ENCODE measurements at regions not wholly inside any gene's neighbourhood (a gene's known extent, or its start where the extent isn't known, plus 50 kb on each side); places are given as distances from the start of the nearest gene placed in this dataset.

- Mint-ChIP-seq H3K4me1 (no peaks in the 10 kb centered on the region), H3K4me3 (no peak overlapping the region), H3K36me3 (ENCODE audit: low read depth) (no peaks in the 10 kb centered on the region), H3K27ac (no peak overlapping the region), H3K27me3 (peaks cover 6% of the 10 kb centered on the region), H3K9me3 (ENCODE audit: low read depth) (no peaks in the 10 kb centered on the region)
- CTCF ChIA-PET: no interaction called here
- POLR2A ChIA-PET: no interaction called here
- intact Hi-C loops (cut with DNase I, micrococcal nuclease): no loop called here
- DNase-seq (no peak), ATAC-seq (no peak)
Measured at GRCh38 chr13:97700306-97700848, 253.1 kb upstream of the IPO5 start.

GRCh38 chr13:97702614-97703013, 250.9 kb upstream of the IPO5 start:
- no peaks in the 10 kb centered on the region for H3K4me1 Mint-ChIP-seq
- DNase-seq (no peak), ATAC-seq (no peak)
- H3K36me3 Mint-ChIP-seq (ENCODE audit: low read depth): no peaks in the 10 kb centered on the region
- H3K27me3 Mint-ChIP-seq: peaks cover 4% of the 10 kb centered on the region
- POLR2A ChIA-PET: no interaction called here
- H3K9me3 Mint-ChIP-seq (ENCODE audit: low read depth): no peaks in the 10 kb centered on the region
- H3K27ac Mint-ChIP-seq: no peak overlapping the region
- H3K4me3 Mint-ChIP-seq: no peak overlapping the region
- intact Hi-C loops (cut with DNase I, micrococcal nuclease): no loop called here
- CTCF ChIA-PET: no interaction called here

DNA sequence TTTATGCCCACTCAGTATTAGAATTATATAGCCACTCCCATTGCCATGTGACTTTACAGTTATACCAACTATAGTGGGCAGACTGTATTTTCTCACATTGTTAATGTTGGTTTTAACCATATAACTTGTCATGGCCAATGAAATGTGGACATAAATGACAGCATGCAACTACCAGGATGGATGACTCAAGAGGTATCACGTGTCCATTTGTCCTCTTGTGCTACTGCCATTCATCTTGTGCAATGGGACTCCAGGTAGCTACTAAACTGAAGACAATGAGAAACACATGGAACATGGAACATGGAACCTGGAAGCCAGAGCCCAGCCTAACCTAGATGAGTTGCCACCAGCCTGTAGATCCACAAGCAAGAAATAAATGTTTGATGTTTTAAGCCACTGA, 242.7 kb upstream of the IPO5 start:
- peaks cover 2% of the 10 kb centered on the region for H3K27me3 Mint-ChIP-seq
- CTCF ChIA-PET: no interaction called here
- POLR2A ChIA-PET: interaction anchor here (0.6 kb wide), 1 partner anchor 8 kb away, joined by 3 read pairs; no protein-coding TSS in a partner anchor
- H3K9me3 Mint-ChIP-seq (ENCODE audit: low read depth): peaks cover 7% of the 10 kb centered on the region
- no peak overlapping the region for H3K4me3 Mint-ChIP-seq
- no peak for DNase-seq
- H3K27ac Mint-ChIP-seq: no peak overlapping the region
- no peaks in the 10 kb centered on the region for H3K4me1 Mint-ChIP-seq
- no peaks in the 10 kb centered on the region for H3K36me3 Mint-ChIP-seq (ENCODE audit: low read depth)
- no peak for ATAC-seq
- intact Hi-C loops (cut with DNase I, micrococcal nuclease): no loop called here

GRCh38 chr13:97712770-97713169, 240.7 kb upstream of the IPO5 start:
- H3K4me1 Mint-ChIP-seq: no peaks in the 10 kb centered on the region
- peaks cover 7% of the 10 kb centered on the region for H3K9me3 Mint-ChIP-seq (ENCODE audit: low read depth)
- peaks cover 2% of the 10 kb centered on the region for H3K27me3 Mint-ChIP-seq
- CTCF ChIA-PET: no interaction called here
- POLR2A ChIA-PET: no interaction called here
- intact Hi-C loops (cut with DNase I, micrococcal nuclease): no loop called here
- DNase-seq: no peak
- no peak overlapping the region for H3K4me3 Mint-ChIP-seq
- no peaks in the 10 kb centered on the region for H3K36me3 Mint-ChIP-seq (ENCODE audit: low read depth)
- H3K27ac Mint-ChIP-seq: no peak overlapping the region
- no peak for ATAC-seq

DNA sequence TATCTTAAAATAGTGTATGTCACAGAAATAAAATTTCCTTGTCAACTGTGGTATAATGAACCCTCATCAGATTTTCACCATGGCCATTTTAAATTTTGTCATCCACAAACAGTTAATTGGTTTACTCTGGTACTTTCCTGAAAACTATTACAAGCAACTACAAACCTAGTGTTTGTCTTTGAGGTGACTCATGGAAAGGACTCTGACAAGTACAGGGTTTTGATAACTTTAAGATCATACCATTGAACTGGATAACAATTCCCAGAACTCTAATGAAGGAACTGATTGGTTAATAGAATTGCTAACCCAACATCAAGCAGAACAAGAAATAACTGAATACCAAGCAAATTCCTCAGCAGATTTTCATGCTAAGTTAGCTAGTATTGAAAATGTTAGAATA, 237.7 kb upstream of the IPO5 start:
- H3K4me1 Mint-ChIP-seq: no peaks in the 10 kb centered on the region
- no peak for ATAC-seq
- intact Hi-C loops (cut with DNase I, micrococcal nuclease): no loop called here
- DNase-seq: no peak
- CTCF ChIA-PET: no interaction called here
- peaks cover 7% of the 10 kb centered on the region for H3K9me3 Mint-ChIP-seq (ENCODE audit: low read depth)
- no peak overlapping the region for H3K27ac Mint-ChIP-seq
- H3K27me3 Mint-ChIP-seq: peaks cover 5% of the 10 kb centered on the region
- no peaks in the 10 kb centered on the region for H3K36me3 Mint-ChIP-seq (ENCODE audit: low read depth)
- H3K4me3 Mint-ChIP-seq: no peak overlapping the region
- POLR2A ChIA-PET: no interaction called here

- peaks cover 7% of the 10 kb centered on the region for H3K27me3 Mint-ChIP-seq
- intact Hi-C loops (cut with DNase I, micrococcal nuclease): no loop called here
- no peaks in the 10 kb centered on the region for H3K4me1 Mint-ChIP-seq
- peaks cover 7% of the 10 kb centered on the region for H3K9me3 Mint-ChIP-seq (ENCODE audit: low read depth)
- H3K4me3 Mint-ChIP-seq: no peak overlapping the region
- H3K27ac Mint-ChIP-seq: no peak overlapping the region
- H3K36me3 Mint-ChIP-seq (ENCODE audit: low read depth): no peaks in the 10 kb centered on the region
- POLR2A ChIA-PET: no interaction called here
- ATAC-seq: no peak
- CTCF ChIA-PET: no interaction called here
- no peak for DNase-seq
Measured at GRCh38 chr13:97716746-97717145, 236.7 kb upstream of the IPO5 start.

GRCh38 chr13:97719736-97720135, 233.7 kb upstream of the IPO5 start:
- no peak for DNase-seq

GRCh38 chr13:97720896-97721295, 232.6 kb upstream of the IPO5 start:
- Mint-ChIP-seq H3K27me3 (peaks cover 9% of the 10 kb centered on the region), H3K27ac (no peak overlapping the region), H3K4me1 (no peaks in the 10 kb centered on the region), H3K36me3 (ENCODE audit: low read depth) (no peaks in the 10 kb centered on the region), H3K4me3 (no peak overlapping the region), H3K9me3 (ENCODE audit: low read depth) (no peaks in the 10 kb centered on the region)
- ATAC-seq (no peak), DNase-seq (no peak)
- intact Hi-C loops (cut with DNase I, micrococcal nuclease): no loop called here
- CTCF ChIA-PET: no interaction called here
- POLR2A ChIA-PET: no interaction called here

More at GRCh38 chr13:97719736-97720135, 233.7 kb upstream of the IPO5 start:
- intact Hi-C loops (cut with DNase I, micrococcal nuclease): no loop called here
- no peaks in the 10 kb centered on the region for H3K36me3 Mint-ChIP-seq (ENCODE audit: low read depth)
- CTCF ChIA-PET: no interaction called here
- H3K4me3 Mint-ChIP-seq: no peak overlapping the region
- no peaks in the 10 kb centered on the region for H3K4me1 Mint-ChIP-seq
- ATAC-seq: no peak
- POLR2A ChIA-PET: no interaction called here
- no peak overlapping the region for H3K27ac Mint-ChIP-seq
- no peaks in the 10 kb centered on the region for H3K9me3 Mint-ChIP-seq (ENCODE audit: low read depth)
- peaks cover 9% of the 10 kb centered on the region for H3K27me3 Mint-ChIP-seq

GRCh38 chr13:97723655-97724054, 229.8 kb upstream of the IPO5 start:
- H3K27ac Mint-ChIP-seq: no peak overlapping the region
- H3K4me3 Mint-ChIP-seq: no peak overlapping the region
- no peak for ATAC-seq
- H3K27me3 Mint-ChIP-seq: peaks cover 9% of the 10 kb centered on the region
- H3K36me3 Mint-ChIP-seq (ENCODE audit: low read depth): no peaks in the 10 kb centered on the region
- intact Hi-C loops (cut with DNase I, micrococcal nuclease): no loop called here
- no peak for DNase-seq
- no peaks in the 10 kb centered on the region for H3K9me3 Mint-ChIP-seq (ENCODE audit: low read depth)
- ChIA-PET POLR2A (no interaction called here), CTCF (no interaction called here)
- no peaks in the 10 kb centered on the region for H3K4me1 Mint-ChIP-seq

- intact Hi-C loops (cut with DNase I, micrococcal nuclease): no loop called here
- peaks cover 9% of the 10 kb centered on the region for H3K27me3 Mint-ChIP-seq
- ChIA-PET POLR2A (no interaction called here), CTCF (no interaction called here)
- H3K4me3 Mint-ChIP-seq: no peak overlapping the region
- ATAC-seq: no peak
- H3K9me3 Mint-ChIP-seq (ENCODE audit: low read depth): no peaks in the 10 kb centered on the region
- DNase-seq: no peak
- no peaks in the 10 kb centered on the region for H3K4me1 Mint-ChIP-seq
- H3K36me3 Mint-ChIP-seq (ENCODE audit: low read depth): no peaks in the 10 kb centered on the region
- no peak overlapping the region for H3K27ac Mint-ChIP-seq
Measured at GRCh38 chr13:97724450-97724849, 229.0 kb upstream of the IPO5 start.

GRCh38 chr13:97726664-97727280, 226.7 kb upstream of the IPO5 start:
- POLR2A ChIA-PET: no interaction called here

DNA sequence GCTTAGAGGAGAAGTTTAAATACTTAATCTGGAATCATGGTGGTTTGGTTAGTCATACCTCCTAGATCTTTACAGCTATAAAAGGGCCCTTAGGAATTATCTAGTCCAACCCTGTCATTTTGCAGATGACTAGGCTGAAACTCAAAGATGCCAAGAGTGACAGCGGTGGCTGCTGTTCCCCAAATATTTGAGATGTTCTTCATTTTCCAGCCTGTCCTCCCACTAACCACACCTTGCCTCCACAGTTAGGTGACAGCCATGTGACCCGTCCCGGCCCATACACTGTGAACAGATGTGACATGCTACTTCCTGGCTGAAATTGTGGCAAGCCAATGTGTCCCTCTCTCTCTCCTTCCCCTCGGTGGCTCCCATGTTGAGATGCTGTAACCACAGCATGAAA, 225.5 kb upstream of the IPO5 start:
- ChIA-PET POLR2A (no interaction called here), CTCF (no interaction called here)
- H3K4me1 Mint-ChIP-seq: no peaks in the 10 kb centered on the region

More at GRCh38 chr13:97726664-97727280, 226.7 kb upstream of the IPO5 start:
- H3K36me3 Mint-ChIP-seq (ENCODE audit: low read depth): no peaks in the 10 kb centered on the region
- H3K9me3 Mint-ChIP-seq (ENCODE audit: low read depth): no peaks in the 10 kb centered on the region
- CTCF ChIA-PET: no interaction called here
- H3K4me3 Mint-ChIP-seq: no peak overlapping the region
- H3K27ac Mint-ChIP-seq: no peak overlapping the region
- peaks cover 2% of the 10 kb centered on the region for H3K27me3 Mint-ChIP-seq
- intact Hi-C loops (cut with DNase I, micrococcal nuclease): no loop called here
- H3K4me1 Mint-ChIP-seq: no peaks in the 10 kb centered on the region
- DNase-seq (no peak), ATAC-seq (no peak)

GRCh38 chr13:97736436-97736835, 217.0 kb upstream of the IPO5 start:
- Mint-ChIP-seq H3K36me3 (ENCODE audit: low read depth) (no peaks in the 10 kb centered on the region), H3K27me3 (peaks cover 2% of the 10 kb centered on the region), H3K9me3 (ENCODE audit: low read depth) (peaks cover 1% of the 10 kb centered on the region), H3K27ac (no peak overlapping the region), H3K4me1 (no peaks in the 10 kb centered on the region), H3K4me3 (no peak overlapping the region)
- ChIA-PET CTCF (no interaction called here), POLR2A (no interaction called here)
- no peak for ATAC-seq
- intact Hi-C loops (cut with DNase I, micrococcal nuclease): no loop called here
- no peak for DNase-seq

More for the DNA sequence above, 225.5 kb upstream of the IPO5 start:
- DNase-seq (no peak), ATAC-seq (no peak)
- intact Hi-C loops (cut with DNase I, micrococcal nuclease): no loop called here
- no peak overlapping the region for H3K27ac Mint-ChIP-seq
- H3K4me3 Mint-ChIP-seq: no peak overlapping the region
- H3K36me3 Mint-ChIP-seq (ENCODE audit: low read depth): no peaks in the 10 kb centered on the region
- no peaks in the 10 kb centered on the region for H3K9me3 Mint-ChIP-seq (ENCODE audit: low read depth)
- peaks cover 2% of the 10 kb centered on the region for H3K27me3 Mint-ChIP-seq

All from activated CD4-positive, alpha-beta T cell treated with anti-CD3 and anti-CD28 coated beads for 36 hours (primary cell).